RKO (cell line): ENCODE measurements at regions not wholly inside any gene's neighbourhood (a gene's known extent, or its start where the extent isn't known, plus 50 kb on each side); places are given as distances from the start of the nearest gene placed in this dataset.
"Not testable (repeated sequence)": the region's sequence is repeated elsewhere in the genome, so short reads cannot be mapped to it uniquely, and the experiment has no call there.

Experiments
- DNase-seq: peaks from one replicate; pipeline ENCODE4 v3.0.0-alpha.2; 2016; ENCODE audit warnings: low spot score

- no peak for DNase-seq
These were observed 112.4 kb upstream of the ALDH1A3 start for GRCh38 chr15:100767001-100767825.

GRCh38 chr15:100768501-100768931 lies 111.1 kb upstream of the ALDH1A3 start:
- no peak for DNase-seq

- no peak for DNase-seq
These were observed 110.3 kb upstream of the ALDH1A3 start for GRCh38 chr15:100769043-100769974.

GRCh38 chr15:100769975-100770340 lies 109.7 kb upstream of the ALDH1A3 start:
- DNase-seq = no peak

- DNase-seq = no peak
These were observed 108.7 kb upstream of the ALDH1A3 start for GRCh38 chr15:100770661-100771584.

GRCh38 chr15:100771746-100772145 lies 107.9 kb upstream of the ALDH1A3 start:
- DNase-seq = no peak

GRCh38 chr15:100772478-100772877 lies 107.2 kb upstream of the ALDH1A3 start:
- DNase-seq = no peak

GRCh38 chr15:100772892-100773520 lies 106.6 kb upstream of the ALDH1A3 start:
- no peak for DNase-seq

- not testable (repeated sequence) for DNase-seq
These were observed 105.6 kb upstream of the ALDH1A3 start for GRCh38 chr15:100774044-100774443.

GRCh38 chr15:100775581-100776185 lies 103.9 kb upstream of the ALDH1A3 start:
- no peak for DNase-seq

- DNase-seq = no peak
These were observed 101.8 kb upstream of the ALDH1A3 start for GRCh38 chr15:100777821-100778220.

GRCh38 chr15:100778831-100779288 lies 100.8 kb upstream of the ALDH1A3 start:
- DNase-seq = no peak

- DNase-seq = no peak
These were observed 100.1 kb upstream of the ALDH1A3 start for GRCh38 chr15:100779331-100780207.

- no peak for DNase-seq
These were observed 99.3 kb upstream of the ALDH1A3 start for GRCh38 chr15:100780208-100780800.

- DNase-seq = no peak
These were observed 98.3 kb upstream of the ALDH1A3 start for GRCh38 chr15:100781061-100781960.

- DNase-seq = no peak
These were observed 97.6 kb upstream of the ALDH1A3 start for GRCh38 chr15:100781961-100782530.

- DNase-seq = no peak
These were observed 96.3 kb upstream of the ALDH1A3 start for GRCh38 chr15:100783291-100783690.
